Neuronal stem cell (in vitro differentiated cells): ENCODE measurements at regions not wholly inside any gene's neighbourhood (a gene's known extent, or its start where the extent isn't known, plus 50 kb on each side); places are given as distances from the start of the nearest gene placed in this dataset.

Experiments used
- DNase-seq: peaks from one replicate; pipeline ENCODE4 v3.0.0-alpha.2; 2013; ENCODE audit warnings: low spot score
- H2AFZ ChIP-seq: one replicate; pipeline ENCODE4 v1.6.1; 2013; ENCODE audit warnings: mild to moderate bottlenecking, low read length, inconsistent platforms
- H2AK5ac ChIP-seq: 2 replicates; pipeline ENCODE4 v1.6.1; 2013; ENCODE audit warnings: low read depth, mild to moderate bottlenecking, inconsistent platforms, low read length, moderate library complexity, mixed read lengths
- H2BK120ac ChIP-seq: 2 replicates; pipeline ENCODE4 v1.6.1; 2013; ENCODE audit warnings: low read depth, mild to moderate bottlenecking, inconsistent platforms, low read length, moderate library complexity, mixed read lengths
- H2BK12ac ChIP-seq: one replicate; pipeline ENCODE4 v1.6.1; 2013; ENCODE audit warnings: low read length, inconsistent platforms
- H2BK15ac ChIP-seq: 2 replicates; pipeline ENCODE4 v1.6.1; 2013; ENCODE audit warnings: mild to moderate bottlenecking, low read length, inconsistent platforms, mixed read lengths
- H2BK5ac ChIP-seq: one replicate; pipeline ENCODE4 v1.6.1; 2013; ENCODE audit warnings: inconsistent platforms, mild to moderate bottlenecking, low read length, moderate library complexity
- H3K14ac ChIP-seq: one replicate; pipeline ENCODE4 v1.6.1; 2013; ENCODE audit warnings: low read length, inconsistent platforms
- H3K18ac ChIP-seq: 2 replicates; pipeline ENCODE4 v1.6.1; 2013; ENCODE audit warnings: low read length, inconsistent platforms
- H3K23ac ChIP-seq: 2 replicates; pipeline ENCODE4 v1.6.1; 2013; ENCODE audit warnings: low read depth, mild to moderate bottlenecking, mixed read lengths, low read length, inconsistent platforms; ENCODE audit not compliant: poor library complexity
- H3K27ac ChIP-seq: replicated peaks from 3 replicates; pipeline ENCODE4 v1.5.1; 2013; ENCODE audit warnings: low read length, inconsistent platforms
- H3K27me3 ChIP-seq, 3 experiments: 2 replicates each; pipeline ENCODE4 v1.6.1; 2013; ENCODE audit warnings: low read length in 3 of 3, mild to moderate bottlenecking in 2 of 3, inconsistent platforms in 1 of 3, low read depth in 1 of 3, mixed read lengths in 1 of 3, moderate library complexity in 1 of 3; ENCODE audit not compliant: control insufficient read depth in 3 of 3, insufficient read depth in 3 of 3
- H3K36me3 ChIP-seq, 2 donors: replicated peaks in 1 of 2; 2 replicates each; pipeline ENCODE4 v1.6.1; 2013; ENCODE audit warnings: low read length in 2 of 2; ENCODE audit not compliant: control insufficient read depth in 2 of 2, insufficient read depth in 2 of 2
- H3K4ac ChIP-seq: 2 replicates; pipeline ENCODE4 v1.6.1; 2013; ENCODE audit warnings: inconsistent platforms, mild to moderate bottlenecking, low read length, moderate library complexity
- H3K4me1 ChIP-seq, 2 donors: 1 replicate in 1 of 2; 2 replicates in 1 of 2; pipeline ENCODE4 v1.6.1; 2013; ENCODE audit warnings: low read length in 2 of 2, low read depth in 1 of 2; ENCODE audit not compliant: control insufficient read depth in 2 of 2, insufficient read depth in 1 of 2
- H3K4me2 ChIP-seq: one replicate; pipeline ENCODE4 v1.6.1; 2013; ENCODE audit warnings: mild to moderate bottlenecking, low read length, inconsistent platforms; ENCODE audit not compliant: insufficient read depth, poor library complexity, severe bottlenecking
- H3K4me3 ChIP-seq, 2 donors: 2 replicates each; pipeline ENCODE4 v1.5.1; 2013; ENCODE audit warnings: low read length in 2 of 2, mild to moderate bottlenecking in 2 of 2, inconsistent platforms in 1 of 2, moderate library complexity in 1 of 2
- H3K79me1 ChIP-seq: one replicate; pipeline ENCODE4 v1.6.1; 2013; ENCODE audit warnings: low read depth, mild to moderate bottlenecking, inconsistent platforms, low read length, moderate library complexity
- H3K9ac ChIP-seq: one replicate; pipeline ENCODE4 v1.6.1; 2013; ENCODE audit warnings: mild to moderate bottlenecking, low read depth, low read length, inconsistent platforms; ENCODE audit not compliant: poor library complexity
- H3K9me3 ChIP-seq, 2 donors: replicated peaks in 1 of 2; 2 replicates each; pipeline versions ENCODE3 to v1.6.1; 2013; ENCODE audit warnings: low read length in 2 of 2, mild to moderate bottlenecking in 2 of 2, inconsistent platforms in 1 of 2, low read depth in 1 of 2, mixed read lengths in 1 of 2, moderate library complexity in 1 of 2; ENCODE audit not compliant: control insufficient read depth in 2 of 2, insufficient read depth in 1 of 2
- H4K8ac ChIP-seq: one replicate; pipeline ENCODE4 v1.6.1; 2013; ENCODE audit warnings: low read depth, mild to moderate bottlenecking, inconsistent platforms, low read length, moderate library complexity
- H4K91ac ChIP-seq: one replicate; pipeline ENCODE4 v1.6.1; 2013; ENCODE audit warnings: low read length, low read depth, mild to moderate bottlenecking, inconsistent platforms; ENCODE audit not compliant: poor library complexity
- WGBS, 2 donors: extraction: QIAGEN DNeasy Blood & Tissue Kit; methylation state at CpG; one replicate each; pipeline ENCODE4 v1.1.7; 2013; ENCODE audit warnings: missing lambda C conversion rate in 2 of 2, mixed read lengths in 1 of 2; ENCODE audit not compliant: insufficient read length in 2 of 2, insufficient replicate concordance in 1 of 2; ENCODE audit errors: extremely low coverage in 2 of 2; 5-methylcytosine and 5-hydroxymethylcytosine counted together

DNA sequence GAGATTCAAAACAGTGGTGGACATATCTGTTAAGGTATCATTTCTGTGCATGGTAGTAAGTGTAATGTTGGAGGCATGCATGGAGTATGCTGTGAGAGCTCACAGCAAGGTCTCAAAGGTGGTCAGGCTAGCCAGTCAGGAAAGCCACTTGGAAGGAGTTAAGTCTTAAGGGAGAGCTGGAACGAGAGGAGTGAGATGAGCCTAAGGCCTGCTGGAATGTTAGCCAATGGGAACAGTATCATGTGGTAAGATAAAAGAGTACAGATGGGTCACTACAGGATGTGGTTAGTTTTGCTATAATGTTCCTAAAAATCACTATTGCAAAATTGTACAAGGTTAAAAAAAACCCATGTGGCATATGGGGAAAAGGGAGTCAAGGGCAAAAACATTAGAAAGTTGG, 311.7 kb upstream of the E2F7 start:
- Histone ChIP-seq H4K91ac (no peak overlapping the region), H2AK5ac (no peak overlapping the region), H2AFZ (no peak overlapping the region), H3K79me1 (no peaks in the 10 kb centered on the region), H2BK12ac (no peak overlapping the region), H3K27ac (no peak overlapping the region), H3K27me3 (no peaks in the 10 kb centered on the region), H3K4me2 (no peak overlapping the region), H2BK5ac (no peak overlapping the region), H2BK15ac (no peak overlapping the region), H3K36me3 (no peaks in the 10 kb centered on the region), H3K4ac (no peak overlapping the region), H4K8ac (no peak overlapping the region), H2BK120ac (no peak overlapping the region), H3K14ac (no peak overlapping the region), H3K9me3 (no peaks in the 10 kb centered on the region), H3K9ac (no peak overlapping the region), H3K18ac (no peak overlapping the region), H3K4me3 (no peak overlapping the region), H3K23ac (no peak overlapping the region), H3K4me1 (no peaks in the 10 kb centered on the region)
- WGBS, 2 donors = no CpG with 5 or more reads among the region's 1 CpG
- DNase-seq = no peak

DNA sequence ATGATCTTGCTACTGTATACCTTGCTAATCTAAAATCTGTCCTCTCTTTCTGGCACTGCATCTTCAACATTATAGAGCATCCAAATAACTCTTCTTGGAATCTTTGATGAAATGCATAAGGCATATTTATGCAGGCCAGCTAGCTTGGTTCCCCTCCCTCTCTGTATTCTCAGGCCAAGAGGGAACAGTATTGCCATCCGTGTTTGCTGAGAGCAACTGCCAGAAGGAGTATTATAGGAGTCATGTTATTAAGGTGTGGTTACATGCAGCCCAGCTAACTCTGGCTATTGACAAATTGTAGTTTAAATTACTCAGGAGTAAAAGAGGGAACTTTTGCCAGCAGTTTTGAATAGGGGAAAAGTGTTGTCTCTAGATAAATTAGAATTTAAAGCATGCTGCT, 309.3 kb upstream of the E2F7 start:
- no peak for DNase-seq
- Histone ChIP-seq H2BK15ac (no peak overlapping the region), H4K91ac (no peak overlapping the region), H2BK120ac (no peak overlapping the region), H3K23ac (no peak overlapping the region), H3K4me3 (no peak overlapping the region), H2AK5ac (no peak overlapping the region), H2AFZ (no peak overlapping the region), H3K14ac (no peak overlapping the region), H3K18ac (no peak overlapping the region), H4K8ac (no peak overlapping the region), H3K9me3 (no peaks in the 10 kb centered on the region), H2BK5ac (no peak overlapping the region), H3K4me1 (peaks cover 2 to 4% of the 10 kb centered on the region in 2 donors), H3K4me2 (no peak overlapping the region), H3K79me1 (no peaks in the 10 kb centered on the region), H3K36me3 (no peaks in the 10 kb centered on the region), H3K9ac (no peak overlapping the region), H2BK12ac (no peak overlapping the region), H3K27me3 (no peaks in the 10 kb centered on the region), H3K27ac (no peak overlapping the region), H3K4ac (no peak overlapping the region)
- WGBS, 2 donors = no CpG with 5 or more reads among the region's 1 CpG

DNA sequence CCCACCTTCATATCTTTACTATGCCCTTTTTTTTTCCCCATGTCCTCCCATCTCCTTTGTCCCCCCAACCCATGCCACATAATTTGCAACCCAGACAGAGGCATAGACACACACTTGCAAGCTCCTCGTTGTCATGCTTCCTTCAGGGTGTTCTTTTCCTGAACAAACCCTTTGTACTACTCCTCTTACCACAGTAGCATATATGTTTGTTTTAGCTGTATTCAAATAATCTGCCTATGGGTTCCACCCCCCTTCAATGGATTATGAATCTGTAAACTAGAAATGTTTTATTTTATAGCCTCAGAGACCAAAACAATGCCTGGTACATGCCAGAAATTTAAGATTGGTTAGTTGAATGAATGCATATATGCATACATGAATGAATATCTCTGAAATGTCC, 307.1 kb upstream of the E2F7 start:
- Histone ChIP-seq H2BK5ac (no peak overlapping the region), H2BK12ac (no peak overlapping the region), H3K4ac (no peak overlapping the region), H3K36me3 (no peaks in the 10 kb centered on the region), H3K9ac (no peak overlapping the region), H3K4me2 (no peak overlapping the region), H3K9me3 (no peaks in the 10 kb centered on the region), H4K8ac (no peak overlapping the region), H3K4me3 (no peak overlapping the region), H2AFZ (no peak overlapping the region), H3K79me1 (no peaks in the 10 kb centered on the region), H3K27me3 (no peaks in the 10 kb centered on the region), H2AK5ac (no peak overlapping the region), H3K14ac (no peak overlapping the region), H3K23ac (no peak overlapping the region), H4K91ac (no peak overlapping the region), H3K4me1 (peaks cover 2 to 4% of the 10 kb centered on the region in 2 donors), H2BK15ac (no peak overlapping the region), H3K18ac (no peak overlapping the region), H3K27ac (no peak overlapping the region), H2BK120ac (no peak overlapping the region)
- WGBS, 2 donors = no CpG with 5 or more reads among the region's 1 CpG
- DNase-seq = no peak

DNA sequence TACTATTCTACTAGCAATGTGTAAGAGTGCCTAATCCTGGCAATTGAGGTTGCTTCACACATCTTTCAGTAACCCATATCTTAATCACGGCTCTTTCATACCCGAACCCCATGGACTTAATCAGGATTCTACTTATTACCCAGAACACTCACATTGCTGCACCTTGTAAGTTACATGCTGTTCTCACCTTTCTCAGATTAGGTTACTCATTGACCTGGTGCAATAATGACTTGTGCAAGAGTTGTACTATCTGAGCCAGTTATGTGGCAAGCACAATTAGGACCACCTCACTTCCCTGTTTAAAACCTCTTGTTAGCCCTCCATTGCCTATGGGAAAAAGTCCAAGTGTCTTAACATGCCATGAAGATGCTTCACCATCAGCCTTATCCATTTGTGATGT, 306.7 kb upstream of the E2F7 start:
- Histone ChIP-seq H3K9me3 (no peaks in the 10 kb centered on the region), H4K8ac (no peak overlapping the region), H3K14ac (no peak overlapping the region), H2BK12ac (no peak overlapping the region), H2BK15ac (no peak overlapping the region), H2AFZ (no peak overlapping the region), H2AK5ac (no peak overlapping the region), H3K4ac (no peak overlapping the region), H3K27me3 (no peaks in the 10 kb centered on the region), H2BK120ac (no peak overlapping the region), H3K36me3 (no peaks in the 10 kb centered on the region), H3K4me3 (no peak overlapping the region), H3K18ac (no peak overlapping the region), H3K23ac (no peak overlapping the region), H3K27ac (no peak overlapping the region), H3K79me1 (no peaks in the 10 kb centered on the region), H4K91ac (no peak overlapping the region), H3K4me2 (no peak overlapping the region), H3K9ac (no peak overlapping the region), H2BK5ac (no peak overlapping the region), H3K4me1 (peaks cover 2 to 4% of the 10 kb centered on the region in 2 donors)
- DNase-seq = no peak
- no CpG with 5 or more reads among the region's 2 CpGs for WGBS, 2 donors
